T-helper 22 cell (primary cell): ENCODE measurements at regions not wholly inside any gene's neighbourhood (a gene's known extent, or its start where the extent isn't known, plus 50 kb on each side); places are given as distances from the start of the nearest gene placed in this dataset.
"Not testable (repeated sequence)": the region's sequence is repeated elsewhere in the genome, so short reads cannot be mapped to it uniquely, and the experiment has no call there.

Experiments used
- DNase-seq: peaks from one replicate; pipeline ENCODE4 v3.0.0-alpha.2; 2020; ENCODE audit warnings: low read depth

- DNase-seq = no peak
Measured at GRCh38 chr7:112982441-112983063, 104.1 kb downstream of the GPR85 start.

GRCh38 chr7:112981966-112982365 is 104.7 kb downstream of the GPR85 start:
- DNase-seq = no peak

GRCh38 chr7:112979055-112979454 is 107.6 kb downstream of the GPR85 start:
- not testable (repeated sequence) for DNase-seq

GRCh38 chr7:112977244-112977955 is 109.2 kb downstream of the GPR85 start:
- not testable (repeated sequence) for DNase-seq

- no peak for DNase-seq
Measured at GRCh38 chr7:112970771-112971170, 115.9 kb downstream of the GPR85 start.

GRCh38 chr7:112969946-112970345 is 116.7 kb downstream of the GPR85 start:
- DNase-seq = no peak

GRCh38 chr7:112965506-112965905 is 121.1 kb downstream of the GPR85 start:
- no peak for DNase-seq

GRCh38 chr7:112963634-112964033 is 123.0 kb downstream of the GPR85 start:
- DNase-seq = no peak

GRCh38 chr7:112962815-112963214 is 123.8 kb downstream of the GPR85 start:
- no peak for DNase-seq

- DNase-seq = no peak
Measured at GRCh38 chr7:112959276-112959675, 127.4 kb downstream of the GPR85 start.

- DNase-seq = no peak
Measured at GRCh38 chr7:112958775-112959174, 127.9 kb downstream of the GPR85 start.

- DNase-seq = no peak
Measured at GRCh38 chr7:112957901-112958300, 128.7 kb downstream of the GPR85 start.

GRCh38 chr7:112953031-112953430 is 133.6 kb downstream of the GPR85 start:
- not testable (repeated sequence) for DNase-seq

- DNase-seq = no peak
Measured at GRCh38 chr7:112951070-112951469, 135.6 kb downstream of the GPR85 start.

GRCh38 chr7:112949682-112950081 is 136.9 kb downstream of the GPR85 start:
- DNase-seq = not testable (repeated sequence)

- no peak for DNase-seq
Measured at GRCh38 chr7:112946350-112946749, 140.3 kb downstream of the GPR85 start.

- DNase-seq = no peak
Measured at GRCh38 chr7:112945046-112945445, 141.6 kb downstream of the GPR85 start.

- no peak for DNase-seq
Measured at GRCh38 chr7:112942981-112943380, 143.6 kb downstream of the GPR85 start.

GRCh38 chr7:112942125-112942524 is 144.5 kb downstream of the GPR85 start:
- DNase-seq = not testable (repeated sequence)

GRCh38 chr7:112940314-112940732 is 146.3 kb downstream of the GPR85 start:
- no peak for DNase-seq

GRCh38 chr7:112939574-112940313 is 146.9 kb downstream of the GPR85 start:
- peak; percentile 100 for DNase-seq

GRCh38 chr7:112938863-112939573 is 147.6 kb downstream of the GPR85 start:
- no peak for DNase-seq
